Neuron (in vitro differentiated cells): ENCODE measurements at regions not wholly inside any gene's neighbourhood (a gene's known extent, or its start where the extent isn't known, plus 50 kb on each side); places are given as distances from the start of the nearest gene placed in this dataset.

Experiments used
- H2AFZ ChIP-seq: one replicate; pipeline ENCODE4 v1.6.1; 2013; ENCODE audit warnings: low read depth, mild to moderate bottlenecking, inconsistent platforms, low read length, moderate library complexity
- H3K27me3 ChIP-seq: one replicate; pipeline ENCODE4 v1.6.1; 2013; ENCODE audit warnings: low read length; ENCODE audit not compliant: insufficient read depth
- H3K36me3 ChIP-seq: one replicate; pipeline ENCODE4 v1.6.1; 2013; ENCODE audit warnings: low read length; ENCODE audit not compliant: insufficient read depth
- H3K4me1 ChIP-seq: one replicate; pipeline ENCODE4 v1.6.1; 2013; ENCODE audit warnings: low read length; ENCODE audit not compliant: insufficient read depth
- H3K4me3 ChIP-seq: 2 replicates; pipeline ENCODE4 v1.5.1; 2013; ENCODE audit warnings: mild to moderate bottlenecking, low read length, moderate library complexity
- H3K9me3 ChIP-seq: one replicate; pipeline ENCODE4 v1.6.1; 2013; ENCODE audit warnings: low read length

GRCh38 chr10:53645951-53646350 lies 873.4 kb upstream of the MBL2 start:
- no peak overlapping the region for H2AFZ ChIP-seq
- no peak overlapping the region for H3K4me3 ChIP-seq
- no peaks in the 10 kb centered on the region for H3K9me3 ChIP-seq
- H3K4me1 ChIP-seq: no peaks in the 10 kb centered on the region
- H3K27me3 ChIP-seq: no peaks in the 10 kb centered on the region
- no peaks in the 10 kb centered on the region for H3K36me3 ChIP-seq

GRCh38 chr10:53638006-53638405 lies 865.4 kb upstream of the MBL2 start:
- Histone ChIP-seq H3K9me3 (no peaks in the 10 kb centered on the region), H3K4me1 (peaks cover 11% of the 10 kb centered on the region), H3K4me3 (no peak overlapping the region), H2AFZ (no peak overlapping the region), H3K36me3 (no peaks in the 10 kb centered on the region), H3K27me3 (no peaks in the 10 kb centered on the region)

GRCh38 chr10:53624722-53625121 lies 852.1 kb upstream of the MBL2 start:
- H2AFZ ChIP-seq: no peak overlapping the region
- no peaks in the 10 kb centered on the region for H3K27me3 ChIP-seq
- no peaks in the 10 kb centered on the region for H3K36me3 ChIP-seq
- H3K9me3 ChIP-seq: no peaks in the 10 kb centered on the region
- H3K4me3 ChIP-seq: no peak overlapping the region
- no peaks in the 10 kb centered on the region for H3K4me1 ChIP-seq

- no peaks in the 10 kb centered on the region for H3K4me1 ChIP-seq
- H3K36me3 ChIP-seq: no peaks in the 10 kb centered on the region
- no peak overlapping the region for H2AFZ ChIP-seq
- no peak overlapping the region for H3K4me3 ChIP-seq
- H3K9me3 ChIP-seq: no peaks in the 10 kb centered on the region
- no peaks in the 10 kb centered on the region for H3K27me3 ChIP-seq
Observed at GRCh38 chr10:53622201-53622600, 849.6 kb upstream of the MBL2 start.

GRCh38 chr10:53619671-53620070 lies 847.1 kb upstream of the MBL2 start:
- Histone ChIP-seq H3K4me1 (no peaks in the 10 kb centered on the region), H3K36me3 (no peaks in the 10 kb centered on the region), H3K9me3 (no peaks in the 10 kb centered on the region), H3K27me3 (no peaks in the 10 kb centered on the region), H2AFZ (no peak overlapping the region), H3K4me3 (no peak overlapping the region)

GRCh38 chr10:53607691-53608090 lies 835.1 kb upstream of the MBL2 start:
- no peak overlapping the region for H2AFZ ChIP-seq
- no peaks in the 10 kb centered on the region for H3K27me3 ChIP-seq
- no peak overlapping the region for H3K4me3 ChIP-seq
- no peaks in the 10 kb centered on the region for H3K36me3 ChIP-seq
- no peaks in the 10 kb centered on the region for H3K4me1 ChIP-seq
- no peaks in the 10 kb centered on the region for H3K9me3 ChIP-seq

GRCh38 chr10:53606981-53607380 lies 834.4 kb upstream of the MBL2 start:
- H3K4me3 ChIP-seq: no peak overlapping the region
- no peaks in the 10 kb centered on the region for H3K4me1 ChIP-seq
- H2AFZ ChIP-seq: no peak overlapping the region
- H3K9me3 ChIP-seq: no peaks in the 10 kb centered on the region
- H3K27me3 ChIP-seq: no peaks in the 10 kb centered on the region
- no peaks in the 10 kb centered on the region for H3K36me3 ChIP-seq

GRCh38 chr10:53601260-53601875 lies 828.8 kb upstream of the MBL2 start:
- Histone ChIP-seq H3K4me3 (no peak overlapping the region), H3K27me3 (no peaks in the 10 kb centered on the region), H3K36me3 (no peaks in the 10 kb centered on the region), H2AFZ (no peak overlapping the region), H3K9me3 (no peaks in the 10 kb centered on the region), H3K4me1 (peaks cover 21% of the 10 kb centered on the region)

GRCh38 chr10:53598914-53599313 lies 826.3 kb upstream of the MBL2 start:
- Histone ChIP-seq H3K27me3 (no peaks in the 10 kb centered on the region), H3K4me3 (no peak overlapping the region), H2AFZ (no peak overlapping the region), H3K9me3 (no peaks in the 10 kb centered on the region), H3K4me1 (peaks cover 21% of the 10 kb centered on the region), H3K36me3 (no peaks in the 10 kb centered on the region)

- Histone ChIP-seq H3K4me3 (no peak overlapping the region), H3K36me3 (no peaks in the 10 kb centered on the region), H2AFZ (peak overlapping the region; percentile 78), H3K27me3 (no peaks in the 10 kb centered on the region), H3K4me1 (peaks cover 21% of the 10 kb centered on the region), H3K9me3 (no peaks in the 10 kb centered on the region)
Observed at GRCh38 chr10:53597835-53598251, 825.3 kb upstream of the MBL2 start.

- no peaks in the 10 kb centered on the region for H3K9me3 ChIP-seq
- no peaks in the 10 kb centered on the region for H3K27me3 ChIP-seq
- H3K4me1 ChIP-seq: no peaks in the 10 kb centered on the region
- no peaks in the 10 kb centered on the region for H3K36me3 ChIP-seq
- no peak overlapping the region for H3K4me3 ChIP-seq
- no peak overlapping the region for H2AFZ ChIP-seq
Observed at GRCh38 chr10:53580465-53580864, 807.9 kb upstream of the MBL2 start.

GRCh38 chr10:53579773-53580172 lies 807.2 kb upstream of the MBL2 start:
- Histone ChIP-seq H3K36me3 (no peaks in the 10 kb centered on the region), H3K4me1 (no peaks in the 10 kb centered on the region), H2AFZ (no peak overlapping the region), H3K4me3 (no peak overlapping the region), H3K27me3 (no peaks in the 10 kb centered on the region), H3K9me3 (no peaks in the 10 kb centered on the region)

GRCh38 chr10:53574024-53574423 lies 801.4 kb upstream of the MBL2 start:
- Histone ChIP-seq H3K9me3 (no peaks in the 10 kb centered on the region), H2AFZ (no peak overlapping the region), H3K36me3 (no peaks in the 10 kb centered on the region), H3K4me3 (no peak overlapping the region), H3K4me1 (peaks cover 2% of the 10 kb centered on the region), H3K27me3 (no peaks in the 10 kb centered on the region)

GRCh38 chr10:53573498-53573897 lies 800.9 kb upstream of the MBL2 start:
- H3K36me3 ChIP-seq: no peaks in the 10 kb centered on the region

More at GRCh38 chr10:53573498-53573897, 800.9 kb upstream of the MBL2 start:
- Histone ChIP-seq H3K4me1 (peaks cover 2% of the 10 kb centered on the region), H2AFZ (no peak overlapping the region), H3K27me3 (no peaks in the 10 kb centered on the region), H3K4me3 (no peak overlapping the region), H3K9me3 (no peaks in the 10 kb centered on the region)
